ENCODE measurements at regions not wholly inside any gene's neighbourhood (a gene's known extent, or its start where the extent isn't known, plus 50 kb on each side); places are given as distances from the start of the nearest gene placed in this dataset.

DNA sequence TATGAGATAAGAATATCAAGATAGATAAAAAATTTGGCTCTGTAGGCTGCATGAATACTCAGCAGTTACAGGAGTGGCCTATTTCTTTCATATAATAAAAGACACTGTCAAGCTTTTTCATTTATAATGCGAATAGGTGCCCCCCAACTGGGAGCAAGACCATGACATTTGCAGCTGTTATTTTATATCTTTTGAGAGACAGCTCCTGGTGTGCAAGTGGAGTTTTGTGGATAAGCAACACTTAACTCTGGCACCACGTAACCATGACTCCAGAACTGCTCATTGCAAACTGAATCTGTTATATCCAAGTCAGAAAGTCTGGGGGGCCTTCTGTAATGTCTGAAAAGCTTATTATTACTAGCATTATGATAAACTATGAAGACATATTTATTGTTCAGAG, 1372.4 kb downstream of the C4orf33 start:
- TF ChIP-seq POLR2AphosphoS5 (IDR thresholded peaks at IDR 0.05) = no peak
- no peak for TF ChIP-seq POLR2A (IDR thresholded peaks at IDR 0.05)
- TF ChIP-seq, protein P1, sequence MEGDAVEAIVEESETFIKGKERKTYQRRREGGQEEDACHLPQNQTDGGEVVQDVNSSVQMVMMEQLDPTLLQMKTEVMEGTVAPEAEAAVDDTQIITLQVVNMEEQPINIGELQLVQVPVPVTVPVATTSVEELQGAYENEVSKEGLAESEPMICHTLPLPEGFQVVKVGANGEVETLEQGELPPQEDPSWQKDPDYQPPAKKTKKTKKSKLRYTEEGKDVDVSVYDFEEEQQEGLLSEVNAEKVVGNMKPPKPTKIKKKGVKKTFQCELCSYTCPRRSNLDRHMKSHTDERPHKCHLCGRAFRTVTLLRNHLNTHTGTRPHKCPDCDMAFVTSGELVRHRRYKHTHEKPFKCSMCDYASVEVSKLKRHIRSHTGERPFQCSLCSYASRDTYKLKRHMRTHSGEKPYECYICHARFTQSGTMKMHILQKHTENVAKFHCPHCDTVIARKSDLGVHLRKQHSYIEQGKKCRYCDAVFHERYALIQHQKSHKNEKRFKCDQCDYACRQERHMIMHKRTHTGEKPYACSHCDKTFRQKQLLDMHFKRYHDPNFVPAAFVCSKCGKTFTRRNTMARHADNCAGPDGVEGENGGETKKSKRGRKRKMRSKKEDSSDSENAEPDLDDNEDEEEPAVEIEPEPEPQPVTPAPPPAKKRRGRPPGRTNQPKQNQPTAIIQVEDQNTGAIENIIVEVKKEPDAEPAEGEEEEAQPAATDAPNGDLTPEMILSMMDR (IDR thresholded peaks at IDR 0.05) = no peak
